H1 (cell line): ENCODE measurements at regions not wholly inside any gene's neighbourhood (a gene's known extent, or its start where the extent isn't known, plus 50 kb on each side); places are given as distances from the start of the nearest gene placed in this dataset.

Experiments used
- CTCF ChIA-PET: fragments of 300-600 bp; sonication (Branson Sonifier 250); formaldehyde crosslinking; loops from one replicate; lab custom pipeline; 2021; ENCODE audit not compliant: partially characterized antibody; lab: Charles Lee
- POLR2A ChIA-PET: fragments of 300-600 bp; sonication (Branson Sonifier 250); formaldehyde crosslinking; loops from one replicate; lab custom pipeline; 2021; ENCODE audit warnings: inconsistent platforms; ENCODE audit not compliant: partially characterized antibody; lab: Charles Lee
- DNase-seq, 2 experiments: peaks; one replicate each; pipeline versions ENCODE4 v3.0.0 to v3.0.0-alpha.2; 2010 to 2022; ENCODE audit warnings: low spot score in 2 of 2, low read depth in 1 of 2, mixed read lengths in 1 of 2
- FAIRE-seq: peaks from 2 replicates; lab custom pipeline; 2011; peaks lifted over from hg19 to GRCh38; lab: Jason Lieb, UNC
- H2AFZ ChIP-seq: 2 replicates; pipeline ENCODE4 v1.8.1; 2012; ENCODE audit warnings: low read length, inconsistent platforms
- H2AK5ac ChIP-seq: 2 replicates; pipeline ENCODE4 v1.6.1; 2013; ENCODE audit warnings: low read depth, low read length
- H2BK120ac ChIP-seq: replicated peaks from 2 replicates; pipeline ENCODE3; 2013; ENCODE audit warnings: low read depth, low read length, inconsistent platforms
- H2BK12ac ChIP-seq: 2 replicates; pipeline ENCODE4 v1.6.1; 2013; ENCODE audit warnings: low read depth, low read length
- H2BK15ac ChIP-seq: 2 replicates; pipeline ENCODE4 v1.6.1; 2013; ENCODE audit warnings: low read length
- H2BK20ac ChIP-seq: 2 replicates; pipeline ENCODE4 v1.6.1; 2013; ENCODE audit warnings: low read length
- H2BK5ac ChIP-seq: 2 replicates; pipeline ENCODE4 v1.6.1; 2013; ENCODE audit warnings: low read depth, low read length
- H3K14ac ChIP-seq: 2 replicates; pipeline ENCODE4 v1.6.1; 2013; ENCODE audit warnings: inconsistent platforms; ENCODE audit not compliant: insufficient read length
- H3K18ac ChIP-seq: 2 replicates; pipeline ENCODE4 v1.6.1; 2013; ENCODE audit warnings: low read length; ENCODE audit errors: extremely low read depth
- H3K23ac ChIP-seq: 2 replicates; pipeline ENCODE4 v1.6.1; 2013; ENCODE audit warnings: inconsistent platforms; ENCODE audit not compliant: insufficient read length
- H3K23me2 ChIP-seq: 2 replicates; pipeline ENCODE4 v1.6.1; 2013; ENCODE audit warnings: low read depth, low read length
- H3K27ac ChIP-seq: 2 replicates; pipeline ENCODE4 v1.6.1; 2011; ENCODE audit warnings: low read depth, low read length, inconsistent platforms
- H3K27me3 ChIP-seq, 4 experiments: replicated peaks in 1 of 4; 1 replicate in 1 of 4; 2 replicates in 3 of 4; pipeline versions ENCODE4 v1.6.1 to v1.8.1; 2011 to 2013; ENCODE audit warnings: low read length in 3 of 4, mild to moderate bottlenecking in 3 of 4, inconsistent platforms in 2 of 4, mixed read lengths in 2 of 4, moderate library complexity in 1 of 4; ENCODE audit not compliant: control insufficient read depth in 3 of 4, insufficient read depth in 3 of 4; ENCODE audit errors: extremely low read depth in 1 of 4
- H3K36me3 ChIP-seq, 4 experiments: 2 replicates each; pipeline versions ENCODE4 v1.6.1 to v1.8.1; 2011 to 2013; ENCODE audit warnings: mild to moderate bottlenecking in 4 of 4, low read length in 3 of 4, moderate library complexity in 2 of 4, control low read depth in 1 of 4, inconsistent platforms in 1 of 4; ENCODE audit not compliant: insufficient read depth in 4 of 4, control insufficient read depth in 2 of 4
- H3K4ac ChIP-seq: replicated peaks from 2 replicates; pipeline ENCODE3; 2013; ENCODE audit warnings: low read length, low read depth, mixed read lengths, inconsistent platforms; ENCODE audit not compliant: insufficient read length
- H3K4me1 ChIP-seq, 4 experiments: replicated peaks in 1 of 4; 1 replicate in 1 of 4; 2 replicates in 3 of 4; pipeline versions ENCODE4 v1.6.1 to v1.8.1; 2011 to 2013; ENCODE audit warnings: low read length in 3 of 4, inconsistent platforms in 2 of 4, mixed read lengths in 1 of 4; ENCODE audit not compliant: insufficient read depth in 4 of 4, control insufficient read depth in 3 of 4
- H3K4me2 ChIP-seq, 2 experiments: 2 replicates each; pipeline versions ENCODE4 v1.6.1 to v1.8.1; 2011 to 2013; ENCODE audit warnings: low read depth in 2 of 2, low read length in 2 of 2, control low read depth in 1 of 2, inconsistent platforms in 1 of 2, mild to moderate bottlenecking in 1 of 2; ENCODE audit not compliant: insufficient read depth in 1 of 2
- H3K4me3 ChIP-seq, 4 experiments: fragments of 200-600, 300-600 bp in 1 of 4; sonication (generic), shearing (Covaris generic), sonication (Bioruptor Twin) in 1 of 4; 2 replicates each; pipeline versions ENCODE4 v1.5.1 to v1.8.1; 2011 to 2016; ENCODE audit warnings: low read length in 4 of 4, low read depth in 3 of 4, control low read depth in 2 of 4, inconsistent platforms in 2 of 4, mild to moderate bottlenecking in 2 of 4, mixed read lengths in 1 of 4, moderate library complexity in 1 of 4; ENCODE audit not compliant: insufficient read depth in 2 of 4; ENCODE audit errors: extremely low read depth in 1 of 4
- H3K56ac ChIP-seq: replicated peaks from 2 replicates; pipeline ENCODE3; 2013; ENCODE audit warnings: low read depth, mild to moderate bottlenecking, mixed read lengths, low read length, inconsistent platforms; ENCODE audit not compliant: insufficient read length
- H3K79me1 ChIP-seq: 2 replicates; pipeline ENCODE4 v1.6.1; 2013; ENCODE audit warnings: low read depth, low read length, control low read depth
- H3K79me2 ChIP-seq, 2 experiments: 2 replicates each; pipeline versions ENCODE4 v1.6.1 to v1.8.1; 2012 to 2013; ENCODE audit warnings: low read length in 2 of 2, mild to moderate bottlenecking in 2 of 2, inconsistent platforms in 1 of 2; ENCODE audit not compliant: insufficient read depth in 2 of 2, control insufficient read depth in 1 of 2
- H3K9ac ChIP-seq, 4 experiments: replicated peaks in 1 of 4; 1 replicate in 1 of 4; 2 replicates in 3 of 4; pipeline versions ENCODE4 v1.6.1 to v1.8.1; 2011 to 2013; ENCODE audit warnings: low read depth in 3 of 4, low read length in 3 of 4, control low read depth in 2 of 4, mild to moderate bottlenecking in 2 of 4, moderate library complexity in 2 of 4, inconsistent platforms in 1 of 4; ENCODE audit errors: extremely low read depth in 1 of 4
- H3K9me3 ChIP-seq, 2 experiments: 2 replicates each; pipeline versions ENCODE4 v1.6.1 to v1.8.1; 2012 to 2013; ENCODE audit warnings: mild to moderate bottlenecking in 2 of 2, moderate library complexity in 2 of 2, control low read depth in 1 of 2, inconsistent platforms in 1 of 2, low read depth in 1 of 2, low read length in 1 of 2, mixed read lengths in 1 of 2; ENCODE audit not compliant: insufficient read depth in 2 of 2
- H4K20me1 ChIP-seq, 2 experiments: replicated peaks in 1 of 2; 2 replicates each; pipeline versions ENCODE3 to v1.8.1; 2011 to 2013; ENCODE audit warnings: inconsistent platforms in 2 of 2, low read length in 2 of 2, mild to moderate bottlenecking in 1 of 2; ENCODE audit not compliant: insufficient read depth in 2 of 2, control insufficient read depth in 1 of 2
- H4K5ac ChIP-seq: 2 replicates; pipeline ENCODE4 v1.6.1; 2013; ENCODE audit warnings: low read length, low read depth, mixed read lengths, inconsistent platforms; ENCODE audit not compliant: insufficient read length
- H4K8ac ChIP-seq: 2 replicates; pipeline ENCODE4 v1.8.0; 2013; ENCODE audit warnings: mild to moderate bottlenecking, moderate library complexity, low read length, inconsistent platforms; ENCODE audit not compliant: insufficient read depth; ENCODE audit errors: extremely low read depth
- H4K91ac ChIP-seq: replicated peaks from 2 replicates; pipeline ENCODE3; 2013; ENCODE audit warnings: low read length, mixed read lengths, inconsistent platforms; ENCODE audit not compliant: insufficient read length
- MAX ChIP-seq: IDR thresholded peaks from 2 replicates; pipeline ENCODE4 v1.6.1; 2012; ENCODE audit warnings: inconsistent platforms
- NRF1 ChIP-seq: IDR thresholded peaks from 2 replicates; pipeline ENCODE4 v1.6.1; 2011; ENCODE audit warnings: mild to moderate bottlenecking, low read depth, low read length, improper control_type of control experiment
- RBBP5 ChIP-seq: IDR thresholded peaks from 2 replicates; pipeline ENCODE4 v1.7.1; 2012; ENCODE audit warnings: low read depth, mild to moderate bottlenecking, inconsistent platforms, low read length, moderate library complexity, borderline replicate concordance
- RFX5 ChIP-seq: IDR thresholded peaks from 2 replicates; pipeline ENCODE4 v1.6.1; 2011; ENCODE audit warnings: low read depth, low read length, improper control_type of control experiment, borderline replicate concordance
- SAP30 ChIP-seq: fragments of 300-600 bp; sonication (generic); IDR thresholded peaks from 2 replicates; pipeline ENCODE4 v1.7.1; 2012; ENCODE audit warnings: low read length, moderate library complexity, mild to moderate bottlenecking, inconsistent platforms; ENCODE audit not compliant: insufficient read depth, insufficient replicate concordance
- SRF ChIP-seq: IDR thresholded peaks from 2 replicates; pipeline ENCODE4 v1.6.1; 2011; ENCODE audit warnings: mild to moderate bottlenecking, low read depth, low read length, moderate library complexity
- TAF7 ChIP-seq: optimal IDR thresholded peaks from 2 replicates; pipeline ENCODE3; 2011; ENCODE audit warnings: low read depth, mild to moderate bottlenecking, inconsistent platforms, low read length, moderate library complexity, borderline replicate concordance
- TEAD4 ChIP-seq: IDR thresholded peaks from 2 replicates; pipeline ENCODE4 v1.6.1; 2012; ENCODE audit warnings: low read depth, low read length, inconsistent platforms, mixed read lengths
- WGBS, 2 experiments: shearing (Covaris generic) in 1 of 2; methylation state at CpG; one replicate each; pipeline versions ENCODE4 v1.1.6 to v1.1.7; 2013 to 2015; ENCODE audit warnings: low lambda C conversion rate in 2 of 2, mixed read lengths in 2 of 2, inconsistent platforms in 1 of 2, low coverage in 1 of 2, missing lambda C conversion rate in 1 of 2; ENCODE audit not compliant: insufficient replicate concordance in 2 of 2, insufficient coverage in 1 of 2, insufficient read length in 1 of 2; ENCODE audit errors: extremely low coverage in 1 of 2, missing lambda C conversion rate in 1 of 2; 5-methylcytosine and 5-hydroxymethylcytosine counted together

- no peak overlapping the region for H2AFZ ChIP-seq
- ChIA-PET POLR2A (no interaction called here), CTCF (interaction anchor here (0.9 kb wide), 1 partner anchor 11 kb away, joined by 3 read pairs; no protein-coding TSS in a partner anchor)
- no peaks in the 10 kb centered on the region for H4K20me1 ChIP-seq
- FAIRE-seq, result no peak
- H3K56ac ChIP-seq, result no peak overlapping the region
- no peaks in the 10 kb centered on the region for H3K23me2 ChIP-seq
- DNase-seq, result no peak
- peaks cover 7 to 11% of the 10 kb centered on the region in 2 experiments; a peak in 3 of 4 replicates for H3K9me3 ChIP-seq
- no peak overlapping the region for H2BK120ac ChIP-seq
- WGBS, 2 experiments, result 100% methylated on average over 1 of the region's 1 CpG; no CpG with 5 or more reads in 1 of the 2 experiments
- H3K79me1 ChIP-seq, result no peaks in the 10 kb centered on the region
- H3K9ac ChIP-seq, result no peak overlapping the region
- no peak overlapping the region for H3K14ac ChIP-seq
- no peak overlapping the region for H2BK20ac ChIP-seq
- no peak overlapping the region for H4K5ac ChIP-seq
- H4K91ac ChIP-seq, result no peak overlapping the region
- H3K4me2 ChIP-seq, result no peak overlapping the region
- no peak overlapping the region for H3K23ac ChIP-seq
- no peak overlapping the region for H2BK12ac ChIP-seq
- H3K4me3 ChIP-seq, result no peak overlapping the region
- TF ChIP-seq MAX, result no peak
- TF ChIP-seq TAF7, result no peak
- no peak for TF ChIP-seq RBBP5
- TF ChIP-seq NRF1, result no peak
- no peak for TF ChIP-seq RFX5
- no peak for TF ChIP-seq TEAD4
- TF ChIP-seq SRF, result no peak
- TF ChIP-seq SAP30, result no peak
- no peak overlapping the region for H2AK5ac ChIP-seq
- H3K79me2 ChIP-seq, result no peaks in the 10 kb centered on the region
- no peak overlapping the region for H2BK15ac ChIP-seq
- no peaks in the 10 kb centered on the region for H3K4me1 ChIP-seq
- no peak overlapping the region for H3K27ac ChIP-seq
- no peak overlapping the region for H2BK5ac ChIP-seq
- no peaks in the 10 kb centered on the region for H3K36me3 ChIP-seq
- no peak overlapping the region for H4K8ac ChIP-seq
- H3K18ac ChIP-seq, result no peak overlapping the region
- no peak overlapping the region for H3K4ac ChIP-seq
- no peaks in the 10 kb centered on the region for H3K27me3 ChIP-seq
Observed at GRCh38 chr2:181163139-181163538, 182.7 kb downstream of the UBE2E3 start.
